Vagina (tissue), 2 donors: ENCODE measurements at regions not wholly inside any gene's neighbourhood (a gene's known extent, or its start where the extent isn't known, plus 50 kb on each side); places are given as distances from the start of the nearest gene placed in this dataset.

Experiments used
- POLR2A ChIP-seq, 2 donors: fragments of 450-650 bp; IDR thresholded peaks; one replicate each; pipeline ENCODE4 v1.6.1; 2017; ENCODE audit warnings: antibody characterized with exemption in 2 of 2, mild to moderate bottlenecking in 2 of 2, moderate library complexity in 2 of 2
- POLR2AphosphoS5 ChIP-seq, 2 donors: sonication (generic); formaldehyde crosslinking; IDR thresholded peaks; one replicate each; pipeline ENCODE4 v1.9.0; 2017; ENCODE audit warnings: antibody characterized with exemption in 2 of 2, mild to moderate bottlenecking in 2 of 2, low read depth in 1 of 2; ENCODE audit not compliant: insufficient read depth in 1 of 2

- no peak for TF ChIP-seq POLR2AphosphoS5 (IDR thresholded peaks at IDR 0.05; ENCODE audit: insufficient read depth in 1 of 2, low read depth in 1 of 2)
- no peak for TF ChIP-seq POLR2A (IDR thresholded peaks at IDR 0.05)
Measured at GRCh38 chr6:77286541-77286940, 176.8 kb downstream of the HTR1B start.
